NCI-H1417 (cell line): ENCODE measurements at regions not wholly inside any gene's neighbourhood (a gene's known extent, or its start where the extent isn't known, plus 50 kb on each side); places are given as distances from the start of the nearest gene placed in this dataset.
A peak's percentile ranks its signal among the peaks of the same experiment; 100 is the strongest.

Experiments used
- DNase-seq, 3 experiments: peaks; one replicate each; lab custom pipeline; 2025; lab: John Stamatoyannopoulos, UW

GRCh38 chr1:2865571-2866421 is 64.3 kb upstream of the TTC34 start:
- DNase-seq: no peak

- peak in 2 of 3 experiments; percentile 63 to 80 for DNase-seq
These were observed 65.1 kb upstream of the TTC34 start for GRCh38 chr1:2866422-2867086.

GRCh38 chr1:2867087-2867425 is 65.6 kb upstream of the TTC34 start:
- no peak for DNase-seq

GRCh38 chr1:2867861-2868260 is 66.4 kb upstream of the TTC34 start:
- no peak for DNase-seq

GRCh38 chr1:2868571-2869195 is 67.2 kb upstream of the TTC34 start:
- DNase-seq: no peak

GRCh38 chr1:2871246-2871815 is 69.8 kb upstream of the TTC34 start:
- DNase-seq: no peak

- DNase-seq: no peak
These were observed 72.7 kb upstream of the TTC34 start for GRCh38 chr1:2874207-2874606.

GRCh38 chr1:2874607-2875480 is 73.4 kb upstream of the TTC34 start:
- no peak for DNase-seq

- DNase-seq: no peak
These were observed 74.4 kb upstream of the TTC34 start for GRCh38 chr1:2875707-2876561.

GRCh38 chr1:2876846-2877245 is 75.4 kb upstream of the TTC34 start:
- DNase-seq: no peak

GRCh38 chr1:2877391-2877790 is 75.9 kb upstream of the TTC34 start:
- no peak for DNase-seq

GRCh38 chr1:2878591-2878990 is 77.1 kb upstream of the TTC34 start:
- DNase-seq: no peak

GRCh38 chr1:2879026-2879425 is 77.5 kb upstream of the TTC34 start:
- no peak for DNase-seq

- no peak for DNase-seq
These were observed 78.1 kb upstream of the TTC34 start for GRCh38 chr1:2879591-2879990.

- peak in 2 of 3 experiments; percentile 49 to 57 for DNase-seq
These were observed 78.6 kb upstream of the TTC34 start for GRCh38 chr1:2880086-2880485.

- DNase-seq: peak in 1 of 3 experiments; percentile 21
These were observed 79.4 kb upstream of the TTC34 start for GRCh38 chr1:2880812-2881295.

GRCh38 chr1:2881556-2881955 is 80.1 kb upstream of the TTC34 start:
- no peak for DNase-seq

- peak in 2 of 3 experiments; percentile 48 to 77 for DNase-seq
These were observed 81.6 kb upstream of the TTC34 start for GRCh38 chr1:2882966-2883696.

- no peak for DNase-seq
These were observed 83.5 kb upstream of the TTC34 start for GRCh38 chr1:2885001-2885400.

- DNase-seq: no peak
These were observed 85.1 kb upstream of the TTC34 start for GRCh38 chr1:2886631-2887030.
